DMS 273 (cell line): ENCODE measurements at regions not wholly inside any gene's neighbourhood (a gene's known extent, or its start where the extent isn't known, plus 50 kb on each side); places are given as distances from the start of the nearest gene placed in this dataset.
"Not testable (repeated sequence)": the region's sequence is repeated elsewhere in the genome, so short reads cannot be mapped to it uniquely, and the experiment has no call there.

Experiments used
- DNase-seq: peaks from one replicate; lab custom pipeline; 2025; ENCODE audit not compliant: unreplicated experiment; lab: John Stamatoyannopoulos, UW

GRCh38 chr6:139531148-139532115, 157.0 kb upstream of the CITED2 start:
- no peak for DNase-seq

GRCh38 chr6:139530561-139530960, 156.1 kb upstream of the CITED2 start:
- no peak for DNase-seq

DNA sequence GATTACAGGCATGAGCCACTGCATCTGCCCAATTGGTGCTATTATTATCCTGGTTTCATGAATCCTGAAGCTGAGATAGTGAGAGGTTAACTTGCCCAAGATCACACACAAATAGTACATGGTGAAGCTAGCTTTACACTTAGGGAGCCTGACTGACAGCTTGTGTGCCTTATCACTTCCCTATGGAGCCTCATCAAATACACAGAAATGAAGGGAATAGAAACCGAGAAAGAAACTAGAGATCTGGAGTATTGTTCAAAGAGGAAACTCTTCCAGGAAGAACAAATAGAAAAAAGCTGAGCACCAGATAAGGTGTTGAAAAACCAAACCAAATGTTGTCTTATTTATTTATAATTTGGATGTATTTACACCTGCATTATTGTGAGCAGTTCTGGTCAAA, 155.0 kb upstream of the CITED2 start:
- no peak for DNase-seq

DNA sequence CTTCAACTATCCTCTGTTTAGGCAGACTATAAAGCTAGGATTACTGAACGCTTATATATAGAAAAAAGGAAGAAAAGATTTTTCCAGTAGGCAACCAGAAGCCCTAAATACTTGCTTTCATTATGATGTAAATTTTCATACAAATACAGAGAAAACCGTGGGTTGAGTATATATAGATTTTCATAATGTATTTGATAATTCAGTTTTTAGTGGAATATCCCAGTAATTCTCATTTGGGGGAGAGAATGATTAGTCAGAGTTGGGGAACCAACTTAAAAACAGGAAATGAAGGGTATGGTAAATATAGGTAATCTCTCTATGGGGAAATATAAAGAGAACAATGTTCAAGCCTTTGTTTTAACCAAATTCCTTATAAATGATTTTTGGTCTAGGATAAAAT, 154.0 kb upstream of the CITED2 start:
- DNase-seq, result no peak

DNA sequence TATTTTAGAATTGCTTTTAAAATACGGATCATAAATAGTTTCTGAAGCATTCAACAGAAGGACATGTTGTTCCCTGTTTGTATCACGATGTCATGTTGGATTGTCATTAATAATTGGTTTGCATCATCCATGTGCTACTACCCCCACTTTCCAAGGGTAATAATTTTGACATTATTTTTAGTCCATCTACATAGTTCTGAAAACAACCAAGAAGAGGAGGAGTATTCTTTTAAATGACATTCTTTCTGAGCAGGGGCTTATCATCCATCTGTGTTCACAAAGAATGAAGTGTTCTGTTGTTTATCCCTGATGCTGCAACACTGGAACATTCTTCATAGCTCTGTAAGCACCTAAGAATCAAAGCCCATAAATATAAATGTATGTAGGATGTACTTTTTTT, 151.0 kb upstream of the CITED2 start:
- DNase-seq, result no peak

- no peak for DNase-seq
Observed at GRCh38 chr6:139523986-139524385, 149.5 kb upstream of the CITED2 start.

DNA sequence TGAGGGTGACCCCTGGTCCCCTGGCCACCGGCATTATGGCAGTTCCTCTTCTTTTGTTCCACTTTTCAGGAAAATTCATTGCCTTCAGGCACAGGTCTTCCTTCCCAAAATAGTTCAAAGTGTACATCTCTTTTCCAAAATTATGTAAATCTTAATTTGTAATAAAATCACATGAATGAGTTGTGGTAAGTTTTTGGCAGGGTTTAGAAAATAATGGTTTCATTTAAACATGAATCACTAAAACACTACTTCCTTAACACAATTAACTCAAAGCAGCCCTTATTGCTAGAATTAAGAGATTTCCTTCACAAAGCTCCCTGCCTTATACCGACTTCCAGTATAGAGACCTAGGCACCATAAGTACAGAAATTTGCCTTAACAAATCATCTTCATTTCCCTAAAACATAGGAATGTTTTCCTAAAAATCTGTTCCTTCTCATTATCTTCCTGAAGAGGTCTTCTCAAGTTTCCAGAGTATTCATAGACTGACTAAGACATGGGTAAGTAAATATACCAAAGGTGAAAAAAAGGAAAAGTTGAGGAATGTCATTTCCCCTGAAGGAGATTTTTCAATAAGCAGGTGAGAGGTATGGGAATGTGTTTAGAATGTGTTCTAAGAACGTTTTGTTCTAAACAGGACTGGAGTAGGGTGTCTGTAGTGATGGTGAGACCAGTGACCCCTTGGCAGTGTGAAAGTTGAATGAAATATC, 148.2 kb upstream of the CITED2 start:
- DNase-seq, result no peak

DNA sequence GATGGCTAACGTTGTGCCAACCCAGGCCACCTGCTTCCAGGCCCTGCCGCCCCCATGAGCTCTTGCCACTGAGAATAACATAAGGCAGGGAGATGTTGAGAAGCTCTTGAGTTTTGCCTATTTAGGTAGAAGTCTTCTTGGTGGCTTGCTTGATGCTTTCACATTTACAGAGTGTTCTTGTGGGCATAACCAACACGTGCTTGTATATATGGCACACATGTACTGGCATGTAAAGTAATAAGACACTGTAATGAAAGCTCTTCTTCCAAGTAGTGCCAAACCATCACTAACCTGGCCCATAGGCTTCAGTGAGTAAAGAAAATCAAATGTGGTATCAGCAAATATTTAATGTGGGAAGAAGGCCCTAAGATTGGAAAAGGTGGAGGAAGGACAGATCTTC, 146.9 kb upstream of the CITED2 start:
- DNase-seq, result no peak

DNA sequence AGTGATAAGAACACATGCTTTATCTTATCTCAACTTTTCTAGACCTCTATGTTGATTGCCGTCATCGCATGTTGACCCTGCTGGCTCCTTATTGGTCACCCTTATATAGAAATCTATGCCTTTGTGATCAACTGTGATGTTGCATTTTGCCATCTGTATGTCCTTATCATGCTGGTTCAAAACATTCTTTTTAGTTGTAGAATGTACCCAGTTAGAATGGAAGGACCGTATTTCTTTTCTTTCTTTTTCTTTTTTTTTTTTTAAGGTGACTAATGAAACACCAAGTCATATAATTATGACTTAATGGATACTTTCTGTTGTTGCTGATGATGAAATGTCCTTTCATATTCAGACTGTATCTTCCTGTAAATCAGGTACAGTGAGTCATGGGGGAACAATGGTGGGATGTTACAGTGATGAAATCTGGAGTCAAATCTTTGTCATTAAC, 145.9 kb upstream of the CITED2 start:
- DNase-seq, result no peak

DNA sequence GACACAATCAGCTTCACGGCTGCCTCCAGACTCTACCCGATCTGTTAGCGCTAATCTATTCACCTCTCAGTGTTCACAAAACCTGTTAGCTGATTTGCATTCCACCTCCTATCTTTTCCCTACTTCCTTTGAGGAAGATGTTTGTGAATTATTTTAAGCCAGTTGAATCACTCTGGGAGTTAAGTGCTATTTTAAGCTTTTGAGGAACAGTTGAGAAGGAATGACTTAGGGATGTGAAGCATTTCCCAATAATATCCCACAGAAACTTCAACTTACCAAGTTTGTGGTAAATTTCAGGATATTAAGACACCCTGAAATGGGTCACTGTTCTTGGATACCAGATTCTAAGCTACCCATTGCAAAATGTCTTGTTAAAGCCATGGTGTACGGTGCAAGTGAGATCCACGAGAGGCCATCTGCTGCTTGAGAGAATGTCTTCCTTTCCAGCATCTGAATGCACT, 145.2 kb upstream of the CITED2 start:
- DNase-seq, result no peak

GRCh38 chr6:139519097-139519496, 144.6 kb upstream of the CITED2 start:
- DNase-seq, result no peak

- DNase-seq, result no peak
Observed at GRCh38 chr6:139518556-139519091, 144.2 kb upstream of the CITED2 start.

- not testable (repeated sequence) for DNase-seq
Observed at GRCh38 chr6:139517998-139518555, 143.6 kb upstream of the CITED2 start.

DNA sequence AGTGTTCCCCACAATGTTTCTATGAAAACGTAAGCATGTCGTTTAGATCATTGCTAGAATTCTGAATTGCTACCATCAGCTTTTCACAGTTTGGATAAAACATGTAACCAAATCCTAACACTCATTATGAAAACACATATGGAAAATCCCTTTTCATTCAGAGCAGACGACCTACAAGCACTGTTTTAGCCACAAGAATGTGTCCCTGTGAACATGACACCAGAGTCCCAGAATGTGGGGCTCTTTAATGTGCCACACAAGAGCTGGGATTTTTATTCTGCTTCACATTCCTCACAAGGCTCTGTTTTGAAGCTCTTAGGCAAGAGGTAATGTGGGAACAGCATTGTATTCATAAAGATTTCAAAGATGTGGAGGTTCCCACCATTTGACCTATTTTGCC, 141.1 kb upstream of the CITED2 start:
- DNase-seq, result no peak

GRCh38 chr6:139514819-139515218, 140.4 kb upstream of the CITED2 start:
- DNase-seq, result no peak

DNA sequence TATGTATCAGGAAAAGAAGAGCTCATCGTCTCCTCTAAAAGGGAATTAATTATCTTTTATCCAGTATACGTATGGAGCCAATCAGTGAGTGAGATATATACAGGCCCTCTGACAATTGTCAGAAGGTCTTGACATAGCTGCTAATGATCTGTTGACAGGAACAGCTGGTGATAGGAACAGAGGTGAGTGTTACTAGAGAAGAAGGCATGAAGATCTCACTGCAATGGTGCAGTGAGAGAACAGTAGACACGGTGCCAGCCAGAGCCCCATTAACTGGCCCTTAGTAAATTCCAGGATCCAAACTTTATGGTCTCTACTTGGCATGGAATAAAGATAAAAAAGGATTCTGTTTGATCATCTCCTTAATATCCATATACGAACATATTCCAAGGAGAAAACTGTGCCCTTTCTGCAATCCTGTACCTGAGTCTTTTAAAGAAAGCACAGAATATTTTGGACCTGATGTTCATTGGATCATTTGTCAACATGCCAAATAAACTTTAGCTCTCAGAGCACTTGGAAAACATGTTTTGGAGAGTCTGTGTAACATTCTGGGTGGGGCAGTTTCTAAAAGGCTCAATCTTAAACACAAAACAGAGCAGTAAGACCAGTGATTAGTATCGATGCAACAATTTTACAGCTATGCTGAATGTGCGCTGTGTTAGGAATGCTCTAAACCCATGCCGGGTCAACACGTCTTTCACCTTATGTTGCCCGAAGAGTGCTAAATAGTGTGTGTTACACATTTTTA, 135.8 kb upstream of the CITED2 start:
- peak; percentile 24 for DNase-seq

GRCh38 chr6:139509167-139509566, 134.7 kb upstream of the CITED2 start:
- no peak for DNase-seq

GRCh38 chr6:139508576-139508975, 134.1 kb upstream of the CITED2 start:
- no peak for DNase-seq

DNA sequence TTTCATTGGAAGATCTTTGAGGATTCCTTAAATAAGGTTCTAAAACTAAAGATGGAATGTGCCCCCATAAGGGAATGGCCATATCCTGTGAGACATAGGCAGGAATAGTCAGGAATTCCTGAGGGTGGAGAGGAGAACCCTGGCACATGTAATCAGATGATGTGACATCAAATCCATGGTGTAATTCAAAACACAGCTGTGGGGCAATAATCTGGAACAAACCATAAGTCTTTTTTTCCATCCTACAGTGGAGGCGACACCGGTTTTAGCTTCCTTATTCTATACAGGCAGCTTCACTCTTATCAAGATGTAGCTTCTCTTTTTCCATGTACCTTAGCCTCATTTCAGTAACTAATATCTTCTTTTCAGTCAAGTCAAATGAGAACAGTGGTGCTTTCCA, 133.6 kb upstream of the CITED2 start:
- no peak for DNase-seq

- DNase-seq, result no peak
Observed at GRCh38 chr6:139500977-139501376, 126.5 kb upstream of the CITED2 start.

- no peak for DNase-seq
Observed at GRCh38 chr6:139498715-139499114, 124.3 kb upstream of the CITED2 start.
